Karpas-422 (cell line): ENCODE measurements at regions not wholly inside any gene's neighbourhood (a gene's known extent, or its start where the extent isn't known, plus 50 kb on each side); places are given as distances from the start of the nearest gene placed in this dataset.

Experiments
- DNase-seq: peaks from one replicate; pipeline ENCODE4 v3.0.0-alpha.2; 2015
- H2AFZ ChIP-seq: fragments of 200-600 bp; sonication (generic); 2 replicates; pipeline ENCODE4 v1.6.1; 2014; ENCODE audit warnings: antibody characterized with exemption, low read length, mixed read lengths
- H3K27ac ChIP-seq: fragments of 200-600 bp; sonication (generic); 2 replicates; pipeline ENCODE4 v1.5.1; 2014; ENCODE audit warnings: mild to moderate bottlenecking, low read length, moderate library complexity
- H3K27me3 ChIP-seq: fragments of 200-600 bp; sonication (generic); 2 replicates; pipeline ENCODE4 v1.6.1; 2014; ENCODE audit warnings: low read length, mixed read lengths
- H3K36me3 ChIP-seq: fragments of 200-600 bp; sonication (generic); 2 replicates; pipeline ENCODE4 v1.6.1; 2014; ENCODE audit warnings: low read length, mixed read lengths; ENCODE audit not compliant: insufficient read depth
- H3K4me1 ChIP-seq: fragments of 200-600 bp; sonication (generic); 2 replicates; pipeline ENCODE4 v1.6.1; 2014; ENCODE audit warnings: mild to moderate bottlenecking, low read length, mixed read lengths
- H3K4me2 ChIP-seq: fragments of 200-600 bp; sonication (generic); 2 replicates; pipeline ENCODE4 v1.6.1; 2014; ENCODE audit warnings: low read length, low read depth, mild to moderate bottlenecking; ENCODE audit not compliant: poor library complexity, severe bottlenecking
- H3K4me3 ChIP-seq: fragments of 200-600 bp; sonication (generic); 2 replicates; pipeline ENCODE4 v1.5.1; 2014; ENCODE audit warnings: mild to moderate bottlenecking, antibody characterized with exemption, low read length, mixed read lengths
- H3K79me2 ChIP-seq: fragments of 200-600 bp; sonication (generic); 2 replicates; pipeline ENCODE4 v1.6.1; 2014; ENCODE audit warnings: mild to moderate bottlenecking, low read length, mixed read lengths
- H3K9ac ChIP-seq: fragments of 200-600 bp; sonication (generic); 2 replicates; pipeline ENCODE4 v1.6.0; 2014; ENCODE audit warnings: low read length
- H3K9me2 ChIP-seq: fragments of 200-600 bp; sonication (generic), shearing (Covaris generic); replicated peaks from 2 replicates; pipeline ENCODE4 v1.6.0; 2014; ENCODE audit warnings: mild to moderate bottlenecking, low read length, moderate library complexity; ENCODE audit not compliant: insufficient read depth
- H3K9me3 ChIP-seq: fragments of 300-700, 200-600 bp; sonication (generic); 2 replicates; pipeline ENCODE4 v1.6.1; 2014; ENCODE audit warnings: low read length, mixed read lengths
- H4K20me1 ChIP-seq: fragments of 200-600 bp; sonication (generic); 2 replicates; pipeline ENCODE4 v1.6.1; 2014; ENCODE audit warnings: mild to moderate bottlenecking, antibody characterized with exemption, low read length, low read depth; ENCODE audit not compliant: insufficient read depth

DNA sequence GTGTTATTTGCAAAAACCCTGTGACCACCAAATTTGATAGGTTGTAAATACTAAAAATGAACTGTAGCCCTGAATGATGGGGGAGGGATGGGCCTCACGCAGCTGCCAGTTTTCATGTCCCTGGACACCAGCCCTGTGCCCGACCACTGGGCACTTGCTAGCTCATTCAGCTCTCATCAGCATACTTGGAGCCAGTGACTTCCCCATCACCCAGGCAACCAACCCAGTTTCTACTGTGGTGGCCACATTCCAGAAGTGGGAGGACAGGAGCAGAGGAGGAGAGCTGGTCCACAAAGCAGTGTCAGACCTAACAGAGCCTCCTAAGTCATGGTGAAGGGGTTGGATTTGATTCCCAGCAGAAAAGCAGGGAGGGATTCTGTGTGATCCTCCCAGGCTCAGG, 128.2 kb downstream of the CPEB2 start:
- Histone ChIP-seq H3K4me2 (no peak overlapping the region), H3K9ac (no peak overlapping the region), H3K4me1 (no peaks in the 10 kb centered on the region), H3K36me3 (no peaks in the 10 kb centered on the region), H3K9me3 (no peaks in the 10 kb centered on the region), H3K4me3 (no peak overlapping the region), H3K79me2 (no peaks in the 10 kb centered on the region), H4K20me1 (no peaks in the 10 kb centered on the region), H2AFZ (no peak overlapping the region), H3K27ac (no peak overlapping the region), H3K27me3 (no peaks in the 10 kb centered on the region), H3K9me2 (no peaks in the 10 kb centered on the region)
- DNase-seq = no peak

DNA sequence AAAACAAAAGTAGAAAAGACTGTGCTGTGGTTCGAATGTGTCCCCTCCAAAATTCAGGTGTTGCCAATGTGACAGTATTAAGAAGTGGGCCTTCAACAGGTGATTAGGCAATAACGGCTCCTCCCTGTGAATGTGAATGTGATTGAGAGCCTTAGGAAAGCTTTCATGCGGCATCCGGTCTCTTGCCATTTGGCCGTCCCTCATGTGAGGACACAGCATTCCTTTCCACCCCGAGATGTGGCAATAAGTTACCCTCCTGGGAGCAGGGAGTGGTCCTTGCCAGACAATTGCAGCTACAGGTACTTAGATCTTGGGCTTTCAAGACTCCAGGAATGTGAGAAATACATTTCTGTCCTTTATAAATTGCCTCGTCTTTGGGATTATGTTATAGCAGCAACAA, 129.3 kb downstream of the CPEB2 start:
- no peaks in the 10 kb centered on the region for H3K36me3 ChIP-seq
- no peak for DNase-seq
- no peak overlapping the region for H3K4me3 ChIP-seq
- H3K9ac ChIP-seq = no peak overlapping the region
- no peaks in the 10 kb centered on the region for H3K27me3 ChIP-seq
- H3K4me2 ChIP-seq = no peak overlapping the region
- H3K9me2 ChIP-seq = no peaks in the 10 kb centered on the region
- H3K9me3 ChIP-seq = no peaks in the 10 kb centered on the region
- no peak overlapping the region for H3K27ac ChIP-seq
- H3K79me2 ChIP-seq = no peaks in the 10 kb centered on the region
- H4K20me1 ChIP-seq = no peaks in the 10 kb centered on the region
- no peaks in the 10 kb centered on the region for H3K4me1 ChIP-seq
- H2AFZ ChIP-seq = no peak overlapping the region

DNA sequence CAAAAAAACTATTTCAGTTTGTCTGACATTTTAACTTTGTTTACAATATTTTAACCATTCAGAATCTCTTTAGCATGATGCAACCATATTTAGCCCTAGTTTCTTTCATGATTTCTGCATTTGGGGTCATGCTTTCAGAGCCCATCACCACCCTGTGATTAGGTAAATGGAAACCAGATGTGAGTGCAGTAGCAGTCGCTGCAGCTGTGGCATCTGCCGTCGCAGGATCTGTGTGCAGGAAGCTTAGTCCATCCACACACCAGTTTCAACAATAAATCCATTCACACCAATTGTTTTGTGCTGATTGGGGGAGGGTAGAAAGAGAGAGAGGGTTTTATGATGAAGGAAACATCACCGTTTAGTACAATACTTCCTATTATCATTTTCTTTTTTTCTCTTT, 130.5 kb downstream of the CPEB2 start:
- Histone ChIP-seq H3K9me3 (no peaks in the 10 kb centered on the region), H3K4me3 (no peak overlapping the region), H2AFZ (no peak overlapping the region), H3K27me3 (no peaks in the 10 kb centered on the region), H3K4me2 (no peak overlapping the region), H3K4me1 (no peaks in the 10 kb centered on the region), H3K9ac (no peak overlapping the region), H3K79me2 (no peaks in the 10 kb centered on the region), H4K20me1 (no peaks in the 10 kb centered on the region), H3K36me3 (no peaks in the 10 kb centered on the region), H3K27ac (no peak overlapping the region), H3K9me2 (no peaks in the 10 kb centered on the region)
- peak; percentile 17 for DNase-seq

DNA sequence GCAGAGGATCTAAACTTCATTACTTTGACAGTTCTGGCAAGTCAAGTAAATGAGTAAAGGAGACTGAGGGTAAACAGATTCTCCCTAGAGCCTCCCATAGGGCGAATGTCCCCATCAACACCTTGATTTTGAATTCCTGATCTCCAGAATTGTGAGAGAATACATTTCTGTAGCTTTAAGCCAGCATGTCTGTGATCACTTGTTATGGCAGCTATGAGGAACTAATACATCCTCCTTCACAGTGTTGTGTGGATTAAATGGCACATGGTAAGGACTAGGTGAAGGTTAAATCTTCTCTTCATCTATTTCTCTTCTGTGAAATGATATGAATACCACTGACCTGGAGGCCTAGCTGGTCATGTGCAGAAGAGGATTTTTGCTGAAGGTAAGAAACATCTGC, 137.3 kb downstream of the CPEB2 start:
- no peak overlapping the region for H2AFZ ChIP-seq
- no peak overlapping the region for H3K27ac ChIP-seq
- no peaks in the 10 kb centered on the region for H4K20me1 ChIP-seq
- no peaks in the 10 kb centered on the region for H3K9me2 ChIP-seq
- no peak overlapping the region for H3K4me3 ChIP-seq
- H3K4me1 ChIP-seq = no peaks in the 10 kb centered on the region
- no peak for DNase-seq
- no peaks in the 10 kb centered on the region for H3K36me3 ChIP-seq
- H3K27me3 ChIP-seq = no peaks in the 10 kb centered on the region
- H3K9me3 ChIP-seq = no peaks in the 10 kb centered on the region
- H3K79me2 ChIP-seq = no peaks in the 10 kb centered on the region
- no peak overlapping the region for H3K4me2 ChIP-seq
- H3K9ac ChIP-seq = no peak overlapping the region

DNA sequence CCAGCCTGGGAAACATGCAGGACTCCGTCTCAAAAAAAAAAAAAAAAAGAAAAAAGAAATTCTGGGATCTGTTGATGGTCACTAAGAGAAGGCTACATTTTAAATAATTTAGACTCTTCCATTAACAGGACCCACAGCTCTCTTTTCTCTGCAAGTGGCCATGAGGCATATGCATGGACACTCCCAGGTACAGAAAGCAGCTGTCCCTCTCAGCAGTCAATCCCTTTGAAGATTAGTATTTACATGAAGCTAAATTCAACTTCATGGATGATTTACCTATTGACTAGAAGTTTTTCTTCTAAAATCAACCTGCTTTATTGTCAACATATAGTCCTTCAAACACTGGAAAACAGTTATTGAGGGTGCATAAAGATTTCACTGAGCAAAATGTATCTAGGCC, 139.9 kb downstream of the CPEB2 start:
- Histone ChIP-seq H3K4me2 (no peak overlapping the region), H3K4me1 (no peaks in the 10 kb centered on the region), H3K27me3 (no peaks in the 10 kb centered on the region), H2AFZ (no peak overlapping the region), H3K9me2 (no peaks in the 10 kb centered on the region), H3K27ac (no peak overlapping the region), H3K9me3 (no peaks in the 10 kb centered on the region), H4K20me1 (no peaks in the 10 kb centered on the region), H3K36me3 (no peaks in the 10 kb centered on the region), H3K79me2 (no peaks in the 10 kb centered on the region), H3K4me3 (no peak overlapping the region), H3K9ac (no peak overlapping the region)
- no peak for DNase-seq

DNA sequence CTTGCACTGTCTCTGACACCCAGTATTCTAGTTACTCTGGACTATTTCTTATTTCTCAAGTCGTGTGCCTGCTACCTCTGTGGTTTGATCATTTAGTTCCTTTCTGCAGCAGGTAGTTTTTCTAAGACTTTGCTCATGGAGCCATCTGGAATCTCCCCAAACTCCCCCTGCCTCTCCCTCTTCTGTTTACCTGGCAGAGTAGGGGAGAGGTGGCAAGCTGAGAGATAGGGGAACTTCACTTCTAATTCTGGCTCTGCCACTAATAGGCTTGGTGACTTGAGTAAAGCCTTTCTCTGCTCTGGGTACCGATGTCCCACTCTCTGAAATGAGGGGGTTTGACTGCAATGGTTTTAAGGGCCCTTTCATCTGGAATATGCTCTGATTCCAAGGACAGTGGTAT, 141.3 kb downstream of the CPEB2 start:
- Histone ChIP-seq H3K9me3 (no peaks in the 10 kb centered on the region), H3K27me3 (no peaks in the 10 kb centered on the region), H3K4me3 (no peak overlapping the region), H3K9ac (no peak overlapping the region), H3K27ac (no peak overlapping the region), H3K9me2 (no peaks in the 10 kb centered on the region), H4K20me1 (no peaks in the 10 kb centered on the region), H2AFZ (no peak overlapping the region), H3K4me1 (no peaks in the 10 kb centered on the region), H3K4me2 (no peak overlapping the region), H3K36me3 (no peaks in the 10 kb centered on the region), H3K79me2 (no peaks in the 10 kb centered on the region)
- no peak for DNase-seq

DNA sequence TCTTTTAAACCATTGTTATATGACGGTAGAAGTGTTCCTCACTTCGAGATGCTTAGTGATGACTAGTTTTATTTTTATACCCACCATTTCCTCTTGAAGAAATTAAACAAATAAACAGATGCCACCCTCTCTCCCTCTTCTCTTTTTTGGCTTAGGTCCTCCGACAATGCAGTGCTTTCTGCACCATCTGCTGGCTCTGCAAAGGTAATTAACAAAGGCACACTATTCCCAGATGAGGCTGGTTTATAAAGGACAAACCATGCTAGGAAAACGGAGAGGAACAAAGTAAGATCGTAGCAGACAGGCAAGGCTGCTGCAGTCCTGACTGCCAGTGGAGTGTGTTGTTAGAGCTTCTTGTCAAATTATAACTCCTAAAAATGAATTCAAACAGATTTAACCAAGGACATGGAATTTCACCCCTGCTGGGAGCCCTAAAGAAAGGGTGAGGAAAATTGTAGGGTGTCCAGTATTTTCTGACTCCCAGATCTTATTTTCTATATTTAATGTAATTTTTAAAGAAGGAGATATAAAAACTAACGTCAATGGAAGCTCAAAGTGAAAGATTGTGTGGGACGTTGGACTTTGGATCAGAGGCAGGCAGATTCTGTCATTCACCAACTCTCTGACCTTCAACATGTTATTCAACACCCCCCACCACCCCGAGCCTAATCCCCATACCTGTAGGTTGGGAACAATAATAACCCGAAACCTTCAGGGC, 142.1 kb downstream of the CPEB2 start:
- Histone ChIP-seq H4K20me1 (no peaks in the 10 kb centered on the region), H3K36me3 (no peaks in the 10 kb centered on the region), H3K27ac (no peak overlapping the region)

DNA sequence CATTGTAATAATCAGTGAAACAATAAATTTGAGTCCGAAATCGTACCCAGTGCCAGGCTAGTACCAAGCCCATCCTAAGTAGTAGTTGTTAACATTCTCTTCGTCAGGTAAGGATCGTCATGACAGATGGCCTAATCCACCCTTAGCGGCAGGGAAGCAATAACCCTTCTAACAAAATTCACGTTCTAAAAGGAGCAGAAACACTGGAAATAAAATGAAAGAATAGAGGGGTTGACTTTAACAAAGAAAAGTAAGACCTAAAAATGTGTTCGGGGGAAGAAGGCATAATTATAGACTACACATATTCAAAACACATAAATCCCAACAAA, 142.7 kb downstream of the CPEB2 start:
- H3K9me3 ChIP-seq = no peaks in the 10 kb centered on the region
- no peak overlapping the region for H3K4me2 ChIP-seq
- no peak for DNase-seq
- H3K27me3 ChIP-seq = no peaks in the 10 kb centered on the region
- no peaks in the 10 kb centered on the region for H3K79me2 ChIP-seq
- no peaks in the 10 kb centered on the region for H3K36me3 ChIP-seq
- H3K9me2 ChIP-seq = no peaks in the 10 kb centered on the region
- H2AFZ ChIP-seq = no peak overlapping the region
- no peak overlapping the region for H3K9ac ChIP-seq
- no peak overlapping the region for H3K27ac ChIP-seq
- peaks cover 11% of the 10 kb centered on the region for H3K4me1 ChIP-seq
- no peaks in the 10 kb centered on the region for H4K20me1 ChIP-seq
- no peak overlapping the region for H3K4me3 ChIP-seq

More for the DNA sequence above, 142.1 kb downstream of the CPEB2 start:
- no peaks in the 10 kb centered on the region for H3K79me2 ChIP-seq
- H3K9me3 ChIP-seq = no peaks in the 10 kb centered on the region
- peaks cover 5% of the 10 kb centered on the region for H3K4me1 ChIP-seq
- no peak overlapping the region for H3K4me2 ChIP-seq
- no peak overlapping the region for H3K9ac ChIP-seq
- no peak for DNase-seq
- H3K27me3 ChIP-seq = no peaks in the 10 kb centered on the region
- H3K4me3 ChIP-seq = no peak overlapping the region
- no peaks in the 10 kb centered on the region for H3K9me2 ChIP-seq
- no peak overlapping the region for H2AFZ ChIP-seq

DNA sequence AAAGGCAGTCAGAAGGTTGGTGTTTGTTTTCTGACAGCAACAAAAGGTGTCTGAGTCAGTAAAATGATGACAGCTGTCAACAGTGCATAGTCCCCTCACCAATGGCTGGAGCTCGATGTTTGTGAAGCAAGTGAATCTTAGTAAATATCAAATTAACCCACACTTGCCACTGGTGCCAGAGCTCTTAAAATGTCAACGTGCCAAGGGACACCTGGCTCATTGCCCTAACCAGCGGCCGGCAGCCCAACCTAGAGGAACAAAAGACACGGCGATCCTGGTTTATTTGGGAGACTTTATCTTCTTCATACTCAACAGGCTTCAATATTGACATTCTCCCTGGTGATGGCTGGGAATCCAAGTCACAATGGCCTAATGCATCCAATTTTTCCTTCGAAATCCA, 143.4 kb downstream of the CPEB2 start:
- Histone ChIP-seq H3K9me2 (no peaks in the 10 kb centered on the region), H3K4me2 (no peak overlapping the region), H3K4me1 (peaks cover 13% of the 10 kb centered on the region), H3K4me3 (no peak overlapping the region), H3K36me3 (no peaks in the 10 kb centered on the region), H3K27me3 (no peaks in the 10 kb centered on the region), H3K9ac (no peak overlapping the region), H4K20me1 (no peaks in the 10 kb centered on the region), H3K9me3 (no peaks in the 10 kb centered on the region), H3K79me2 (no peaks in the 10 kb centered on the region), H3K27ac (no peak overlapping the region), H2AFZ (no peak overlapping the region)
- DNase-seq = no peak
